HG02678 (cell line): ENCODE measurements at regions not wholly inside any gene's neighbourhood (a gene's known extent, or its start where the extent isn't known, plus 50 kb on each side); places are given as distances from the start of the nearest gene placed in this dataset.
"Not testable (repeated sequence)": the region's sequence is repeated elsewhere in the genome, so short reads cannot be mapped to it uniquely, and the experiment has no call there.

Experiments used
- ATAC-seq: cut with Tn5 transposase; IDR thresholded peaks from one replicate; pipeline ENCODE4 v1.9.1; 2021; ENCODE audit warnings: mild to moderate bottlenecking, moderate library complexity; ENCODE audit not compliant: unreplicated experiment

- ATAC-seq, result peak; percentile 70
These were observed 143.5 kb downstream of the TPBG start for GRCh38 chr6:82507112-82507511.

DNA sequence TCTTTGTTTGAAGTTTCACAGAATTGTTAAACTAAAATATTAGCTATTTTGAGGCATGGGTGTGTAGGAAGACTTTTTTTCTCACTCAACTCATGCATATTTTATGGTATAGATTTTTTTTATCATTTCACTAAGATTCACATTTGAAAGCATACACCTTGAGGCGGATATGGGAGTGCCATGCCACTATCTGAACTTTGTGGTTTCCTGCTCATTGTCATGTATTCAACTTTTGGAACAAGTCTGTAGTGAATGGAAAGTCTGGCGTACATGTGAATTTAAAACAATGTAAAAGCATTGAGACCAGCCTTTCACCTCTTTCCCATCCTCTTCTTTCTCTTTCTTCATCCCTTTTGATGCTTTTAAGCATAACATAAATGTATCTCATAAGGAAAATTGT is 147.9 kb downstream of the TPBG start:
- ATAC-seq, result no peak

GRCh38 chr6:82517896-82518295 is 154.3 kb downstream of the TPBG start:
- not testable (repeated sequence) for ATAC-seq

DNA sequence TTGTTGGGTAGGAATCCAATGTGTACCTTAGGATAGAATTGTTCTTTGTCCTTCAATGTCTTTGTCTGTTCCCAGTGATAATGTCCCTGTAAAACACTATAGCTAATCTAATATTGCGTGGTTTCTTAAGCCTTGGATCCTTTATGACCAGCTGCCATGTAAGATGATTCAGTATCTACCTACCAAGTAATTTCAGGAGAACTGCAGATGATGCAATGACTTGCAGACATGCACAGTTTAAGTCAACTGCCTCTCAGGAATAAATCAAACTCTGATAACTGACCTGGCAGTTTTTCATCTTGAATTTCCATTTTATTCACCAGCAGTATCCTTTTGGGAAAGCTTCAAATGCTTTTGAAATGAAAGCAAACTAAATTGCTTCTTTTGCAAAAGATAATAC is 157.8 kb downstream of the TPBG start:
- ATAC-seq, result no peak

DNA sequence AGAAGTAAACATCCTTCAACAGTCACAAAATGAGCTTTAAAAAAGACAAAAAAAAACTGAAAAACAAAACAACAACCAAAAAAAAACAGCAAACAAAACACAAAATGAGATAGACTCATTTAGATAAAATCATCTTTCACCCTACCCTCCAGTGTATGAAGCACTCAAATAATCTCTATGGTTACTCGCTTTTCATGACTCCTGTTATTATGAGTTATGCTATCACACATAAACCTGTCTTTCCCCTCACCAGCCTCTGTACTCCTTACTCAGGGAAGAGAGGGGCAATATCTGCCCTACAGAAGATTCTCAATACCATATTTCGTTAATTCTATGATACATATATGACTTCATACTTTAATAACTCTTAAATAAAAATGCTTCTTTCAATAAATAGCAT is 158.2 kb downstream of the TPBG start:
- ATAC-seq, result no peak

- no peak for ATAC-seq
These were observed 160.4 kb downstream of the TPBG start for GRCh38 chr6:82524031-82524430.

DNA sequence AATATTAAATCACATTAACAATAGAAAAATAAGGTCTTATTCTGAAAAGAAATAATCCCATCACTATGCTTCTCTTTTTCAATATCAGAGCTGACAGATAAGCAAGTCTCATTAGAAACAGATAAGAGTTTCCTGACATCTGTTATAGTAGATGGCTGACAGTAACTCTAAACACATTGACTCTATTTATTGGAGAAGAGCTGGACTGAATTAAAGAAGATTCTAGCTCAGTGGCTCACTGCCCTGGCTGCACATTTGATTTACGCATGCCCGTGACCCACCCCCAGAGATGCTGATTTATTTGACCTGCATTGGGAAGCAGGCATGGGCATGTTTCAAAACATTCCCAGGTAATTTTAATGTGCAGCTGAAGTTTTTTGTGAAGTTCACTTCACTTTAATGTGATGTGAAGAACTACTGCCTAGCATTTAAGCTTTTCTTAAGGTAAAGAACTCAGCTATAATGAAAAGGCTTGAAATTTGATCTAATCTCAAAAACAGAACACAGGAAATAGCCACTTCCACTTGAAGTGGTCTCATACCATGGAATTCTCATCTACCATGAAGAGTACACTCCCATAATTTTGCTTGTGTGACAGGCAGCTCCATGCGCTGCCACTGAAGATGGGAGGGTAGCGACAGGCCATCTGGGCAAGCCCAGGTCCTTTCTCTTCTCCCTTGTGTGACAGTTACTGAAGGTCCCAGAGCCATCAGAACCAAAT is 162.3 kb downstream of the TPBG start:
- ATAC-seq, result no peak

DNA sequence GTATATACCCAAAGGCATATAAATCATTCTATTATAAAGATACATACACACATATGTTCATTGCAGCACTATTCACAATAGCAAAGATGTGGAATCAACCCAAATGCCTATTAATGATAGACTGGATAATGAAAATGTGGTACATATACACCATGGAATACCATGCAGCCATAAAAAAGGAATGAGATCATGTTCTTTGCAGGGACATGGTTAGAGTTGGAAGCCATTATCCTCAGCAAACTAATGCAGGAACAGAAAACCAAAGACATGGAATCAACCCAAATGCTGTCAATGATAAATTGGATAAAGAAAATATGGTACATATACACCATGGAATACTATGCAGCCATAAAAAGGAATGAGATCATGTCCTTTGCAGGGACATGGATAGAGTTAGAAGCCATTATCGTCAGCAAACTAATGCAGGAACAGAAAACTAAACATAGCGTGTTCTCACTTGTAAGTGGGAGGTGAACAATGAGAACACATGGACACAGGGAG is 166.4 kb downstream of the TPBG start:
- ATAC-seq, result not testable (repeated sequence)

DNA sequence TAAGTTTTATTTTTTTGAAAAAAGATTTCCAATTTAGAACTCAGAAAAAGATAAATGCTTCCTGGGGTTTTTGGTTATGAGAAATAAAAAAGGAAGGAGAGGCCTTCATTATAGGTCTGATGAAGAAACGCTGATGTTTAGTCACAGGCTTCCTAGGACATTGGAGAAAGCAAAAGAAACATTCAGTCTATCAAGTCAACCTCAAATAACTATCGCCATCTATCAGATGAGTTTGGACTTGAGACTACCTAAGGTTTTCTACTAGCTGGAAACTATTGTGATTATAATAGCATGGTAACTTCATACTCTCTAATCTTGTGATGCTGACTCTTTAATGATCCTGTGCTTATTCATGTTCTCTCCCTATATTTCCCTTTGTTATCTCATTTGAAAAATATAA is 171.3 kb downstream of the TPBG start:
- no peak for ATAC-seq

- not testable (repeated sequence) for ATAC-seq
These were observed 185.9 kb downstream of the TPBG start for GRCh38 chr6:82549480-82549879.

DNA sequence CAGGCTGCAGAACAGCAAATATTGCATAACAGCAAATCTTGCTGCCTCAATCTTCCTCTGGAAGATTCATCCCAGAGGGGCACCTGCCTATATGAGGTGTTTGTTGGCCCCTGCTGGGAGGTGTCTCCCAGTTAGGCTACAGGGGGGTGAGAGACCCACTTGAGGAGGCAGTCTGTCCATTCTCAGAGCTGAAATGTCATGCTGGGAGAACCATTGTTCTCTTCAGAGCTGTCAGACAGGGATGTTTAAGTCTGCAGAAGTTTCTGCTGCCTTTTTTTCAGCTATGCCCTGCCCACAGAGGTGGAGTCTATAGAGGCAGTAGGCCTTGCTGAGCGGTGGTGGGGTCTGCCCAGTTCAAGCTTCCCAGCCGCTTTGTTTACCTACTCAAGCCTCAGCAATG is 187.7 kb downstream of the TPBG start:
- not testable (repeated sequence) for ATAC-seq

- ATAC-seq, result no peak
These were observed 188.2 kb downstream of the TPBG start for GRCh38 chr6:82551831-82552230.

GRCh38 chr6:82553863-82554531 is 190.4 kb downstream of the TPBG start:
- ATAC-seq, result no peak

GRCh38 chr6:82554666-82555065 is 191.0 kb downstream of the TPBG start:
- no peak for ATAC-seq

DNA sequence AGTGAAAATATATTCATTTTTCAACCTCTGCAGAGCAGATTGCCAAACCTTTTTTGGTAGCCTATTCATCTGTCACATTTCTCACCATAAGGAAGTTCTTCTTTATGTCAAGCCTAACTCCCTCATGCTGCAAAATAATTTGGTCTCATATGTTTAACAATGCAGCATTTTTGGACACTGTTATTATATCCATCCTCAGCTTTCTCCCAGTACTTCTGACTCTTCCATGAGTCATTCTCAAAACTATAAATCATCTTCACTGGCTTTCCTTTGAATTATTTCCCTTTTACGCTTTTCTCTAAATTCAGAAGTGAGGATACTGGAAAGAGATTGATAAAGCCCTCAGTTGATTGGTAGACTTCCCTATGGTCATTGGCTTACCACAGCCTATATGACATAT is 192.2 kb downstream of the TPBG start:
- no peak for ATAC-seq

DNA sequence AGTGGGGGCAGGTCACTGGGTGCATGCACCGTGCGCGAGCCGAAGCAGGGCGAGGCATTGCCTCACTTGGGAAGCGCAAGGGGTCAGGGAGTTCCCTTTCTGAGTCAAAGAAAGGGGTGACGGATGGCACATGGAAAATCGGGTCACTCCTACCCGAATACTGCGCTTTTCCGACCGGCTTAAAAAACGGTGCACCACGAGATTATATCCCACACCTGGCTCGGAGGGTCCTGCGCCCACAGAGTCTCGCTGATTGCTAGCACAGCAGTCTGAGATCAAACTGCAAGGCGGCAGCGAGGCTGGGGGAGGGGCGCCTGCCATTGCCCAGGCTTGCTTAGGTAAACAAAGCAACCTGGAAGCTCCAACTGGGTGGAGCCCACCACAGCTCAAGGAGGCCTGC is 194.9 kb downstream of the TPBG start:
- ATAC-seq, result not testable (repeated sequence)

GRCh38 chr6:82567621-82568020 is 204.0 kb downstream of the TPBG start:
- no peak for ATAC-seq

- peak; percentile 99 for ATAC-seq
These were observed 204.8 kb downstream of the TPBG start for GRCh38 chr6:82568290-82568993.

- ATAC-seq, result no peak
These were observed 205.4 kb downstream of the TPBG start for GRCh38 chr6:82569022-82569421.

- ATAC-seq, result no peak
These were observed 206.5 kb downstream of the TPBG start for GRCh38 chr6:82570083-82570482.

DNA sequence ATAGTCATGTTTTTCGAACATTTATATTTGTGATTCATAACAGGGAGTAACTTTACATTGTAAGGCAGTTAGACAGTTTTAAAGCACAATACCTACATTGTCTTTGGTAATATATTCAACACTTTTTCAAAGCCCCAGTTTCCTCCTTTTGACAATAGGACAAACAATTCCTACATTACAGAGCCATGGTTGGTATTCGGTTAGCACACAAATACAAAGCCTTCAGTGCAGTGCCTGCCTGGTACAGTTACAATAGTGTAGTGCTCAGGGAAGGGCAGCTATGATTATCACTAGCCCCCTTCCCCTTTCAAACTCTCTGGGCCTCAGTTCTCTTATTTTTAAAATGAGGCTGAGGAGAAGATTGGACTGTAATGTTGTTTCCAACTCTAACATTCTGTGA is 207.8 kb downstream of the TPBG start:
- no peak for ATAC-seq
